A673 (cell line): ENCODE measurements at regions not wholly inside any gene's neighbourhood (a gene's known extent, or its start where the extent isn't known, plus 50 kb on each side); places are given as distances from the start of the nearest gene placed in this dataset.

Source experiments
- CTCF ChIP-seq: fragments of 300-800, 200-600 bp; sonication (generic); conservative IDR thresholded peaks from 2 replicates; pipeline ENCODE4 v1.5.1; 2017; ENCODE audit warnings: low read depth, mild to moderate bottlenecking, antibody characterized with exemption, low read length, moderate library complexity, mixed read lengths
- EZH2 ChIP-seq: fragments of 200-600 bp; sonication (generic); IDR thresholded peaks from 2 replicates; pipeline ENCODE4 v1.6.1; 2017; ENCODE audit warnings: borderline replicate concordance, low read depth, mild to moderate bottlenecking, mixed read lengths, antibody characterized with exemption, low read length; ENCODE audit not compliant: poor library complexity, severe bottlenecking

- TF ChIP-seq CTCF (no peak), EZH2 (no peak)
Observed at GRCh38 chr2:117635481-117635880, 179.0 kb upstream of the DDX18 start.
